Naive B cell (primary cell): ENCODE measurements at regions not wholly inside any gene's neighbourhood (a gene's known extent, or its start where the extent isn't known, plus 50 kb on each side); places are given as distances from the start of the nearest gene placed in this dataset.
A peak's percentile ranks its signal among the peaks of the same experiment; 100 is the strongest.
"Not testable (repeated sequence)": the region's sequence is repeated elsewhere in the genome, so short reads cannot be mapped to it uniquely, and the experiment has no call there.

ENCODE experiments used
- ATAC-seq, 2 donors: fragments of 150-1000 bp; cut with Tn5 transposase; 2 replicates each; pipeline ENCODE4 v1.10.0; 2021; ENCODE audit warnings: low read depth in 2 of 2, mild to moderate bottlenecking in 2 of 2, moderate library complexity in 2 of 2
- DNase-seq: peaks from one replicate; pipeline ENCODE4 v3.0.0; 2022
- H3K27ac Mint-ChIP-seq, 6 donors: one replicate each; pipeline ENCODE4 v1.8.0; 2020 to 2022; ENCODE audit warnings: mild to moderate bottlenecking in 6 of 6, mixed read lengths in 6 of 6, moderate library complexity in 5 of 6, inconsistent platforms in 2 of 6
- H3K27me3 Mint-ChIP-seq, 3 donors: one replicate each; pipeline ENCODE4 v1.8.0; 2021 to 2022; ENCODE audit warnings: mixed read lengths in 3 of 3, mild to moderate bottlenecking in 1 of 3
- H3K36me3 Mint-ChIP-seq, 2 donors: one replicate each; pipeline ENCODE4 v1.8.0; 2020 to 2022; ENCODE audit warnings: mixed read lengths in 2 of 2, inconsistent platforms in 1 of 2, mild to moderate bottlenecking in 1 of 2
- H3K4me1 Mint-ChIP-seq, 3 donors: one replicate each; pipeline ENCODE4 v1.8.0; 2020 to 2022; ENCODE audit warnings: mixed read lengths in 3 of 3, inconsistent platforms in 1 of 3, mild to moderate bottlenecking in 1 of 3, moderate library complexity in 1 of 3
- H3K4me3 Mint-ChIP-seq, 8 donors: one replicate each; pipeline ENCODE4 v1.8.0; 2020 to 2022; ENCODE audit warnings: mild to moderate bottlenecking in 8 of 8, mixed read lengths in 8 of 8, moderate library complexity in 8 of 8, inconsistent platforms in 2 of 8
- H3K9me3 Mint-ChIP-seq, 7 donors: one replicate each; pipeline ENCODE4 v1.8.0; 2020 to 2022; ENCODE audit warnings: mixed read lengths in 7 of 7, mild to moderate bottlenecking in 5 of 7, inconsistent platforms in 2 of 7, moderate library complexity in 1 of 7

DNA sequence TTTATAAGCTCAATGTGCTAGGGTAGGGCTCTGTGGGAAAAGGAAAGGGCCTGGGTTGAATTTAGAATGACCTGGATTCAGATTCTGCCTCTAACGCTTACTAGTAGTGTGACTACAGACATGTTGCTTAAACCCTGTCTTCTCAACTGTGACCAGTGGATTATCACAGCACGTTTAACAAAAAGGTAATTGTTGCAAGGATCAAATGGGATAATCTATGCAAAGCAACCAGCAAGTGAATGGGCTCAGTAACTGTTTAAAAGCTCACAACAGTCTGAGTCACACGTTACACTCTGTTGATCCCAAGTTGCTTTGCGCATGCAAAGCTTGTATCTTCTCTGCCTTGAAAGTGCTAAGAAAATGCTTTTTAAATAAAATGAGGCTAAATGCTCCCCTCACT lies 236.5 kb downstream of the IL20RB start:
- H3K4me3 Mint-ChIP-seq: no peak overlapping the region
- ATAC-seq: no peak
- no peaks in the 10 kb centered on the region for H3K4me1 Mint-ChIP-seq
- no peak overlapping the region for H3K27ac Mint-ChIP-seq
- H3K9me3 Mint-ChIP-seq: peaks cover 0 to 15% (median 2%) of the 10 kb centered on the region in 7 donors
- H3K27me3 Mint-ChIP-seq: peaks cover 0 to 8% (median 0%) of the 10 kb centered on the region in 3 donors
- H3K36me3 Mint-ChIP-seq: peaks cover 0 to 3% of the 10 kb centered on the region in 2 donors
- DNase-seq: no peak

DNA sequence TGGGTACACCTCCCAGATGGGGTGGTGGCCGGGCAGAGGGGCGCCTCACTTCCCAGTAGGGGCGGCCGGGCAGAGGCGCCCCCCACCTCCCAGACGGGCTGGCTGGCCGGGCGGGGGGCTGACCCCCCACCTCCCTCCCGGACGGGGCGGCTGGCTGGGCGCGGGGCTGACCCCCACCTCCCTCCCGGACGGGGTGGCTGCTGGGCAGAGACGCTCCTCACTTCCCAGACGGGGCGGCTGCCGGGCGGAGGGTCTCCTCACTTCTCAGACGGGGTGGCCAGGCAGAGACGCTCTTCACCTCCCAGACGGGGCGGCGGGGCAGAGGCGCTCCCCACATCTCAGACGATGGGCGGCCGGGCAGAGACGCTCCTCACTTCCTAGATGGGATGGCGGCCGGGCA lies 240.6 kb downstream of the IL20RB start:
- not testable (repeated sequence) for H3K27ac Mint-ChIP-seq, DNase-seq, ATAC-seq, H3K36me3 Mint-ChIP-seq, H3K27me3 Mint-ChIP-seq, H3K4me1 Mint-ChIP-seq, H3K4me3 Mint-ChIP-seq
- peaks cover 0 to 11% (median 9%) of the 10 kb centered on the region in 7 donors for H3K9me3 Mint-ChIP-seq

DNA sequence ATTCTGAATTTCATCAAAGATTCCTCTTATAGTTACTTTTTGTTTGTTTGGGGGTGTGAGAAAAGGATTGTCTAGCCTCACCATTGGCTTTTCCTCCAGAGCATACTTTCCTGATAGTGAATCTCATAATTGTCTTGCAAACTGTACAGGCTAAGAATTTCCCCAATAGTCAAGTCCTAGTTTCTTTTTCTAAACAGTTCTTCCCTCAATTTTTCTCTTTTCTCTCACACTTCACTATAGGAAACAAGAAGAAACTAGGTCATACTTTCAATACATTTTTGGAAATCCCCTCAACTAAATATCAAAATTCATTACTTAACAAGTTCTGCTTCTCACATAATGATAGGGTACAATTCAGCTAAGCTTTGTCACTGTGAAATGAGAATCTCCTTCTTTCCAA lies 241.9 kb downstream of the IL20RB start:
- Mint-ChIP-seq H3K4me1 (no peaks in the 10 kb centered on the region), H3K27me3 (peaks cover 0 to 8% (median 0%) of the 10 kb centered on the region in 3 donors), H3K36me3 (peaks cover 0 to 7% of the 10 kb centered on the region in 2 donors), H3K9me3 (peaks cover 0 to 11% (median 9%) of the 10 kb centered on the region in 7 donors), H3K27ac (no peak overlapping the region), H3K4me3 (no peak overlapping the region)
- ATAC-seq: no peak
- DNase-seq: no peak

DNA sequence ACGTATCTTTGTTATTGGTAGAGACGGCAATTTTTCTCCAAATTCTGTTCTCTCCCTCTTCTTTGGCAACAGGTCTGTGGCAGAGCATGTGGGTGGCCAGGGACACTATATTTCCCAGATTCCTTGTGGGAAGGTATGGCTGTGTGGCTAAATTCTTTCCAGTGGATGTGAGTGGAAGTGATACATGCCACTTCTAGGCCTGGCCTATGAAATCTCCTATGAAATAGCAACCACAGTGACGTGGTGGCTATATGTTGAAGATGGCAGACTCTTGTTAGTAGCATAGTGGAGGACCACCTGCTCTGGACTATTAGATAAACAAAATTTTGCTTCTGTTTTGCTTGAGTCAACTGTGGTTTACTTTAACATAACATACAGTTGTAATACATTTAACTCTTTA lies 243.3 kb downstream of the IL20RB start:
- H3K27me3 Mint-ChIP-seq: no peaks in the 10 kb centered on the region
- H3K27ac Mint-ChIP-seq: no peak overlapping the region
- no peaks in the 10 kb centered on the region for H3K4me1 Mint-ChIP-seq
- DNase-seq (no peak), ATAC-seq (no peak)
- peaks cover 0 to 7% of the 10 kb centered on the region in 2 donors for H3K36me3 Mint-ChIP-seq
- H3K9me3 Mint-ChIP-seq: peaks cover 0 to 11% (median 8%) of the 10 kb centered on the region in 7 donors
- H3K4me3 Mint-ChIP-seq: no peak overlapping the region

DNA sequence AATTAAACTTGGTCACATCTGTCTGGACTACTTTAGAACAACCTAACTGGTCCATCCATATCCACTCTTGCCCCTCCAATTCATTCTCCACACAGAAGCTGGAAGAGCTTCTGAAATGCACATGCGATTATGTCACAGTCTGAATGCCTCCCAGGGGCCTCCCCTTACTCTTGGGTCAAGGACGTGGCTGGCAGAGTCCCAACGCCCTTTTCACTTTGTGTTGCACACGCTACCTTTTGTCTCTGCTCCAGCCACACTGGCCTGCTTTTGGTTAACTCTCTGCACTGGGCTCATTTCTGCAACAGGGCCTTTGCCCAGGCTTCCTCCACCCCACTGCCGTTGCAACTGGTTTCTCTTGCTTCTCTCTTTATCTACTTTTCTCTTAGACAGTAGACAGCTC lies 245.2 kb downstream of the IL20RB start:
- DNase-seq: no peak
- Mint-ChIP-seq H3K27ac (no peak overlapping the region), H3K9me3 (peaks cover 0 to 11% (median 8%) of the 10 kb centered on the region in 7 donors), H3K4me1 (no peaks in the 10 kb centered on the region), H3K4me3 (no peak overlapping the region), H3K27me3 (no peaks in the 10 kb centered on the region), H3K36me3 (peaks cover 0 to 7% of the 10 kb centered on the region in 2 donors)
- no peak for ATAC-seq

DNA sequence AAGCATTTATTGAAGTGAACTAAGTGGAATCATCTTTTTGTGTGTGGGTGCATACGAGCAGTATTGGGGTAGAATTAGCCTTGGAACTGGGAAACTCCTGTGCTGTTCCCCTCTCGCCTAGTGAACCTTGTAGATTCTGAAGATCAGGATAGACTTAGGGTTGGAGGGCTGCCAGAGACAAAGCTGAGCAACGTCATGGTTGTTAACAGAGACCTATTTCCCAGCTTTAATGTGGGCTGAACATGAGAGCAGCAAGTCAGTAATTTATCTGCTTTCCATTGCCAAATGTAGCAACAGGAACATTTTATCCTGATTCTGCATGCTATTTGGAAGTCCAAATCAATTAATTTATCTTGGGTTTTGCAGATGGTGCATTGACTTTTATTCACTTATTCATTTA lies 246.6 kb downstream of the IL20RB start:
- Mint-ChIP-seq H3K27ac (no peak overlapping the region), H3K9me3 (peaks cover 0 to 8% (median 4%) of the 10 kb centered on the region in 7 donors), H3K4me3 (no peak overlapping the region), H3K27me3 (no peaks in the 10 kb centered on the region), H3K36me3 (peaks cover 0 to 3% of the 10 kb centered on the region in 2 donors), H3K4me1 (no peaks in the 10 kb centered on the region)
- DNase-seq (no peak), ATAC-seq (no peak)

DNA sequence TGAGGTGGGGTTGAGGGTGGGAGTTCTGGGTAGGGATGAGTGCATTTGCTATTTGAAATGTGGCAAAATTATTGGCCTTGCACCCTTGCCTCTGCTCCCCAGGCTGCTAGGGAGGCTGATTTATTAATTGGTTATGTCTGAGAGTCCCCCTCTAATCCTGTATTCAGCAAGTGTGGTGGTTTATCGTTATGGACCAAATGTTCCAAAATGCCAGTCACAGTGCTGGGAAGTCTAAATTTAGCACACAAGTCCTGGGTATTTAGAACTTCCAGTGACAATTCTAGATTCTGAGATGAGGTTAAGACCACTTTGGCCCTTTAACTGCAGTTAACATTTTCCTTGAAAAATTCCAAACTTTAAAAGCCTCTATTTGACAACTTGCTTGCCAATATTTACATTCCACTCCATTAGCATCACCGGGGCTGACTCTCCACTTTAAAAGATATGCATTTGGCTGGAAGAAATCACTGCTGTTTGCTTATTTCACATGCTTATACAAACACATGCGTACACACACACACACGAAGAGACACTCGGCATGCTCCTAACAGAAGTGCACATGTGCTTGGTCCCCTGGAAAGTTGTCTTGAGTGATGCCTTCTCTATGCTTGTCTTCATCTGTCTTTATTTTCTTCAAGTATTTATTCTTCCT lies 247.7 kb downstream of the IL20RB start:
- no peak for DNase-seq
- Mint-ChIP-seq H3K36me3 (no peaks in the 10 kb centered on the region), H3K27ac (no peak overlapping the region), H3K4me1 (no peaks in the 10 kb centered on the region), H3K27me3 (no peaks in the 10 kb centered on the region), H3K4me3 (peak overlapping the region in 1 of 8 donors; percentile 23), H3K9me3 (peaks cover 0 to 6% (median 0%) of the 10 kb centered on the region in 7 donors)
- no peak for ATAC-seq

DNA sequence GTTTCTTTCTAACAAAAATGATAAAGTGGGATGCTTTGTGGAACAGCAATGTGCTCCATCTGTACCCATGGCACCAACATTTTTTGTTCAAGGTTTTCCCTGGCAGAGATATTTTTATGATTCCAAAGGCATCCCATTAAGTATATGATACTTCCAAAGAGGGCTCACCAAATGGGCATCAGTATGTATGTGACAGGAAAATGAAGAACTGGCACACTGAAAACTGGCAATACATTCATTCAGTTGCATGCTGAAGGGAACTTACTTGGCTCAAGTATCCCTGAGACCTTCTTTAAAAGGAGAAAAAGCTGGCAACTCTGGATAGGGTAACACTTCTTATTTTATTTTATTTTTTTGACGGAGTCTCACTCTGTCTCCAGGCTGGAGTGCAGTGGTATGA lies 249.8 kb downstream of the IL20RB start:
- Mint-ChIP-seq H3K36me3 (no peaks in the 10 kb centered on the region), H3K4me3 (no peak overlapping the region), H3K27ac (no peak overlapping the region), H3K9me3 (peaks cover 0 to 8% (median 0%) of the 10 kb centered on the region in 7 donors), H3K4me1 (no peaks in the 10 kb centered on the region), H3K27me3 (no peaks in the 10 kb centered on the region)
- no peak for DNase-seq
- no peak for ATAC-seq

DNA sequence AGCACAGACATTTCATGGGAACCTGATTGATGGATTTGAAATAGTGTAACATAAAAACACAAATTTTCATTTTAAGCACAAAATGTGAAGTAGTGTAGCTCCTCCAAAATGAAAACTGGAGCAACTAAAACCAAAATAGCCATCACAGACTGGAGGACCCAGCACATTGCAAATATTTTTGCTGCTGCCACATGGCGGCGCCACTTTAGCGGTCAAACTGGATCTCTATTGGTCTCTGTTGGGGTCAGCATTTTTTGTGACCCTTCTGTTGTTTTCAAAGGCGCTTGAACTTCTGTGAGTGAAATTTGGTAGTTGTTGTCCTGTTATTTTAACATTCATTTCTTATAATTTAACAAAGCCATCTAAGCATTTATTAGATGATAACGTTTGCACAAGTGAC lies 259.9 kb downstream of the IL20RB start:
- no peaks in the 10 kb centered on the region for H3K36me3 Mint-ChIP-seq
- peaks cover 6 to 15% (median 11%) of the 10 kb centered on the region in 7 donors for H3K9me3 Mint-ChIP-seq
- H3K27ac Mint-ChIP-seq: no peak overlapping the region
- no peak for DNase-seq
- no peaks in the 10 kb centered on the region for H3K27me3 Mint-ChIP-seq
- no peaks in the 10 kb centered on the region for H3K4me1 Mint-ChIP-seq
- ATAC-seq: no peak
- no peak overlapping the region for H3K4me3 Mint-ChIP-seq

DNA sequence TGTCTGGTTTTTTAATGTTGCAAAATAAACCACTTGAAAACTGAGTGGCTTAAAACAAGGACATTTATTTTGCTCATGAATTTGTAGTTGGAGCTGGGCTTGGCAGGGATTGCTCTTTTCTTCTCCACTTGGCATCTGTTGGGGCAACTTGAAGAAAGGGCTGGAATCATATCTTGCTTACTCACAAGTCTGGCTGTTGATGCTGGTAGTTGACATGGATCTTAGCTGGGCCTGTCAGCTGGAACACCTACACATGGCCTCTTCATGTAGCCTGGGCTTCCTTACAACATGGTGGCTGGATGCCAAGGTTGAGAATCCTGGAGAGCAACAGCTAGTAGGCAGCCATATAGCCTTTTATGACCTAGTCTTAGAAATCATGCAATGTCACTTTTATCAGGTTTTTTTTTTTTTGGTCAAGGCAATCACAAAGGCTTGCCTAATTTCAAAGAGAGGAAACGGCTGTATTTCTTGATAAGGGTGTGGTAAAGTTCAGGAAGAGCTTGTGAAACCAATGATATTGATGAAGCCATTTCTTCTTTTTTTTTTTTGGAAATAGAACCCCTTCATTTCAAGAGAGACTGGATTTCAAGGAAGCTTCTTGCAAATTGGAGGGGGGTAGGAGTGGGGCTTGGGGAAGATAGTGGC lies 262.1 kb downstream of the IL20RB start:
- ATAC-seq: no peak
- no peaks in the 10 kb centered on the region for H3K4me1 Mint-ChIP-seq
- no peak for DNase-seq
- H3K36me3 Mint-ChIP-seq: no peaks in the 10 kb centered on the region
- H3K27me3 Mint-ChIP-seq: no peaks in the 10 kb centered on the region
- H3K27ac Mint-ChIP-seq: no peak overlapping the region
- H3K9me3 Mint-ChIP-seq: peaks cover 6 to 11% (median 8%) of the 10 kb centered on the region in 7 donors
- H3K4me3 Mint-ChIP-seq: no peak overlapping the region

DNA sequence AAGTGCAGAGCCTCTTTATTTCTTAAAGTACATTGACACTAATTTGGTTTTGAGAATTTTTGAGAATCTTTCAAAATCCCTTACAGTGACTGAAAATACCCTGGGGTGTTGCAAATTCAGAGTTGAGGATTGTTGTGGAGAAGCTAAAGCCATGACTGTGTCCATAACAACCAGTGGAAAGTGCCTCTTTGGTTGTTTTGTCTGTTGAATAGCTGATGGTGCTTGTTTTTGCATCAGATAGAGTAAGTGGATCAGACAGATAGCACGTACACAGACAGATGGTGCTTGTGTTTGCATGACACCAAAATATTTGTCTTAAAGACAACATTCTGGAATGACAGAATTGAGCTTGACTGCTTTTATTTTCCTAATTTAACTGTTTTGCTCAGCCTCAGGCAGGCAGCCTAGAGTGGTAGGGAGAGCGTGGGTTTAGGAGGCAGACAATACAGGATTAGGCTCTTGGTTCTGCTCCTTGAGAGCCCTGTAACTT lies 265.0 kb downstream of the IL20RB start:
- H3K27ac Mint-ChIP-seq: no peak overlapping the region
- no peak for ATAC-seq

DNA sequence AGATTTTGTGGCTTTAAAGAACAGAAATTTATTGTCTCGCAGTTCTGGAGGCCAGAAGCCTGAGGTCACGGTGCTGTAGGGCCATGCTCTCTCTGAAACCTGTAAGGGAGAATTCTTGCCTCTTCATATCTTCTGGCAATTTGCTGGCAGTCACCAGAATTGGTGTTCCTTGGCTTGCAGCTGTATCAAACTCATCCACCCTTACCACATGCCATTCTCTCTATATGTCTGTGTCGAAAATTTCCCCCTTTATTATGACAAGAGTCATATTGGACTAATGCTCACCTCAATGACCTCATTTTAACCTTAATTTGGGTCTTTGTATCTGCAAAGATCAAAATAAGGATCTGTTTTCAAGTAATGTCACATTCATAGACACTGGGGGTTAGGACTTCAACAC lies 266.7 kb downstream of the IL20RB start:
- Mint-ChIP-seq H3K27ac (no peak overlapping the region), H3K27me3 (peaks cover 5 to 14% (median 7%) of the 10 kb centered on the region in 3 donors), H3K4me3 (no peak overlapping the region), H3K36me3 (no peaks in the 10 kb centered on the region), H3K9me3 (peaks cover 2 to 9% (median 6%) of the 10 kb centered on the region in 7 donors), H3K4me1 (no peaks in the 10 kb centered on the region)
- no peak for ATAC-seq
- DNase-seq: no peak

More for the DNA sequence above, 265.0 kb downstream of the IL20RB start:
- Mint-ChIP-seq H3K9me3 (peaks cover 2 to 12% (median 6%) of the 10 kb centered on the region in 7 donors), H3K4me3 (no peak overlapping the region), H3K27me3 (peaks cover 0 to 7% (median 7%) of the 10 kb centered on the region in 3 donors), H3K36me3 (no peaks in the 10 kb centered on the region), H3K4me1 (no peaks in the 10 kb centered on the region)
- no peak for DNase-seq

DNA sequence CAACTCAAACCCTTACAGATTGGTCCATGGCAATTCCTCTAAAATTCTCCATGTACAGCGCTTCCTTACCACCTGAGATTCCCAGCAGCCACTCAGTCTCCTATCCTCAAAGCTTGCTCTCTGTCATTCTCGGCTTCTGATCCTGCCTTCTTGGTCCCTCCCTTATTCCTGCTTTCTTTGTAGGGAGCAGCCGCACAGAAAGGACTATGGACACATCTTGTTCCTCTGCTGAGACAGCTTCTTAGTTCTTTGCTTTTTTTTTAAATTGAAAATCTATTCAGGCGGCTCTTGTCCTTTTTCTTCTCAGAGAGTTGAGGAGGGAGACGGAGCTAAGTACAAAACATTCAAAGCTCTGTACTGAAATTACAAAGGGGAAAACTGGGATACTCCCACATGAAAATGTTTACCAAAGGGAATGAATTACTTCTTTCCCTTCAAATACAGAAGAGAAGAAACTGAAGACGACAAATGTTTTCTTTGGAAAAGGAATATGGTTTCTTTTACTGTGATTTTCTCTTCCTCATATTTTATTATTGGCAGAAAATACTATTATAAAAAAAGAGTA lies 285.1 kb downstream of the IL20RB start:
- Mint-ChIP-seq H3K36me3 (no peaks in the 10 kb centered on the region), H3K9me3 (peaks cover 0 to 5% (median 0%) of the 10 kb centered on the region in 7 donors), H3K27ac (no peak overlapping the region), H3K4me3 (no peak overlapping the region), H3K4me1 (no peaks in the 10 kb centered on the region), H3K27me3 (peaks cover 0 to 8% (median 0%) of the 10 kb centered on the region in 3 donors)
- DNase-seq: no peak
- ATAC-seq: no peak

DNA sequence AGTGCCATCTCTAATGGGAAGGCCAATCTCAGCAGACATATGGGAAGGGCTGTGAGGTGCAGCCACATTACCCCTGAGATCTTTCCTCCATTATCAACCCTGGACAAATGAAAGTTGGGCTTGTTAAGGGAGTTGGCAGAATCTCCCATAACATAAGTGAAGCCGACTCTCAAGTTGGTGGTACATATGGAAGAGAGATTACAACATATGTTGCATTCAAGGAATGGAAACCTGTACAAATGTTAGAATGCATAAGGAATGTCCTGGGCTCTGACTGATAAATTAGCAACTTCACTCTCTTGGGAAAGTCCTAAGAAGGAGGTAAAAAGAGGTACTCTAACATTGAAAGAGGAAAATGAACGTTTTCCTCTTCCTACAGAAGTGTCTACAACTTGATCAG lies 288.7 kb downstream of the IL20RB start:
- ATAC-seq: no peak
- peaks cover 0 to 7% (median 0%) of the 10 kb centered on the region in 3 donors for H3K27me3 Mint-ChIP-seq

More for the DNA sequence above, 288.7 kb downstream of the IL20RB start:
- no peak overlapping the region for H3K27ac Mint-ChIP-seq
- H3K4me1 Mint-ChIP-seq: no peaks in the 10 kb centered on the region
- no peak for DNase-seq
- H3K4me3 Mint-ChIP-seq: no peak overlapping the region
- peaks cover 4 to 16% (median 4%) of the 10 kb centered on the region in 7 donors for H3K9me3 Mint-ChIP-seq
- H3K36me3 Mint-ChIP-seq: no peaks in the 10 kb centered on the region
